RWPE2 (cell line): ENCODE measurements at regions not wholly inside any gene's neighbourhood (a gene's known extent, or its start where the extent isn't known, plus 50 kb on each side); places are given as distances from the start of the nearest gene placed in this dataset.

Experiments used
- ATAC-seq: fragments of 200-7000 bp; cut with Tn5 transposase; 3 replicates; pipeline ENCODE4 v1.9.1; 2021; ENCODE audit warnings: low read depth
- DNase-seq: peaks from one replicate; pipeline ENCODE4 v3.0.0-alpha.2; 2020; ENCODE audit warnings: low spot score
- H3K27ac ChIP-seq: fragments of 450-650 bp; 2 replicates; pipeline ENCODE4 v1.5.1; 2017; ENCODE audit warnings: mild to moderate bottlenecking; ENCODE audit not compliant: poor library complexity, severe bottlenecking
- H3K27me3 ChIP-seq: fragments of 250-450 bp; sonication (Bioruptor Pico); 2 replicates; pipeline ENCODE4 v1.5.1; 2021; ENCODE audit warnings: mild to moderate bottlenecking, moderate library complexity; ENCODE audit not compliant: insufficient read depth, poor library complexity, severe bottlenecking
- H3K36me3 ChIP-seq: fragments of 250-450 bp; sonication (Bioruptor Pico); 2 replicates; pipeline ENCODE4 v1.5.1; 2020; ENCODE audit warnings: low read depth, mild to moderate bottlenecking, moderate library complexity
- H3K4me1 ChIP-seq: fragments of 250-450 bp; sonication (Bioruptor Pico); 2 replicates; pipeline ENCODE4 v1.5.1; 2021; ENCODE audit warnings: mild to moderate bottlenecking, moderate library complexity; ENCODE audit not compliant: insufficient read depth, poor library complexity, severe bottlenecking
- H3K4me3 ChIP-seq: fragments of 250-450 bp; sonication (Bioruptor Pico); 2 replicates; pipeline ENCODE4 v1.5.1; 2021; ENCODE audit warnings: mild to moderate bottlenecking, moderate library complexity; ENCODE audit not compliant: severe bottlenecking
- H3K9me3 ChIP-seq: fragments of 250-450 bp; sonication (Bioruptor Pico); 2 replicates; pipeline ENCODE4 v1.5.1; 2021; ENCODE audit warnings: mild to moderate bottlenecking, moderate library complexity; ENCODE audit not compliant: severe bottlenecking
- TF ChIP-seq, protein P1 (sequence below): fragments of 450-650 bp; IDR thresholded peaks from one replicate; pipeline ENCODE4 v1.5.1; 2017; ENCODE audit warnings: mild to moderate bottlenecking, moderate library complexity; ENCODE audit not compliant: poor library complexity, severe bottlenecking

DNA sequence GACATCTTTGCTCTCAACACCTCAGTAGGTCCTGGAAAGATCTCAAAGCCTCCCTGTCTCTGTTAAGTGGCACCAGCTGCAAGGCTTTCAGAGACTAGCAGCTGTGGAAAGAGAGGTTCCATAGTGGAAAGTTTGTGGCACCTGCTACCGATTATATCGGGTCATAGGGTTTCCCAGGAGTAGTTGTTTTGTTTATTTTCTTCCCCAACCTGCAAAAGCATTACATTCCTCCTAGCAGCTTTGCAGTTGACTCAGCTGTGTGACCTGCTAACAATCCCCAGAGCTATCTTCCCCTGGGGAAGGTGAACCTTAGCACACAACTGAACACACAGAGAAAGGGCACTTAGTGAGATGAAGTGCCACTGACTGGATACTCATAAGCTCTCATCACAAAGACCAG is 598.9 kb upstream of the GRM7 start:
- Histone ChIP-seq H3K4me3 (no peak overlapping the region), H3K36me3 (no peaks in the 10 kb centered on the region), H3K27me3 (no peaks in the 10 kb centered on the region), H3K9me3 (no peaks in the 10 kb centered on the region), H3K4me1 (no peaks in the 10 kb centered on the region), H3K27ac (no peak overlapping the region)
- ATAC-seq (no peak), DNase-seq (no peak)
- TF ChIP-seq, protein P1, sequence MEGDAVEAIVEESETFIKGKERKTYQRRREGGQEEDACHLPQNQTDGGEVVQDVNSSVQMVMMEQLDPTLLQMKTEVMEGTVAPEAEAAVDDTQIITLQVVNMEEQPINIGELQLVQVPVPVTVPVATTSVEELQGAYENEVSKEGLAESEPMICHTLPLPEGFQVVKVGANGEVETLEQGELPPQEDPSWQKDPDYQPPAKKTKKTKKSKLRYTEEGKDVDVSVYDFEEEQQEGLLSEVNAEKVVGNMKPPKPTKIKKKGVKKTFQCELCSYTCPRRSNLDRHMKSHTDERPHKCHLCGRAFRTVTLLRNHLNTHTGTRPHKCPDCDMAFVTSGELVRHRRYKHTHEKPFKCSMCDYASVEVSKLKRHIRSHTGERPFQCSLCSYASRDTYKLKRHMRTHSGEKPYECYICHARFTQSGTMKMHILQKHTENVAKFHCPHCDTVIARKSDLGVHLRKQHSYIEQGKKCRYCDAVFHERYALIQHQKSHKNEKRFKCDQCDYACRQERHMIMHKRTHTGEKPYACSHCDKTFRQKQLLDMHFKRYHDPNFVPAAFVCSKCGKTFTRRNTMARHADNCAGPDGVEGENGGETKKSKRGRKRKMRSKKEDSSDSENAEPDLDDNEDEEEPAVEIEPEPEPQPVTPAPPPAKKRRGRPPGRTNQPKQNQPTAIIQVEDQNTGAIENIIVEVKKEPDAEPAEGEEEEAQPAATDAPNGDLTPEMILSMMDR = no peak

DNA sequence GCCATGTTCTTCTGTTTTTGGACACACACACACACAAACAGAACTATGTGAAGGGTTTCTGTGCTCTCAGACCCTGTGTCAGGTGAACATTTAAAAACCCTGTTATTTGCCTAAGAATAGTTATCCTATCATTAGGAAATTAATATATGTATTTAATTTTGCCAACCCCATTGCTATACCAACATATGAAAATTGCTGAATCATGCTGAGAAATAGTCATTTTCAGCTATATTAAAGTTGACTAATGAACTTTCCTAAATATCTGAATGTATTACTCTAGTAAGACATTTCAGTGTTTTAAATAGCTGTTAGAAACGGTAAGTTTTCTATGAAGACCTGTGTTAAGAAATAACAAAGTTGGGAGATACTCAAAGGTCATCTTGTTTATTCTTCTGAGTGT is 596.9 kb upstream of the GRM7 start:
- no peaks in the 10 kb centered on the region for H3K27me3 ChIP-seq
- TF ChIP-seq, protein P1 = no peak
- H3K36me3 ChIP-seq = no peaks in the 10 kb centered on the region
- DNase-seq (no peak), ATAC-seq (no peak)
- H3K4me3 ChIP-seq = no peak overlapping the region
- H3K9me3 ChIP-seq = no peaks in the 10 kb centered on the region
- no peaks in the 10 kb centered on the region for H3K4me1 ChIP-seq
- H3K27ac ChIP-seq = no peak overlapping the region

DNA sequence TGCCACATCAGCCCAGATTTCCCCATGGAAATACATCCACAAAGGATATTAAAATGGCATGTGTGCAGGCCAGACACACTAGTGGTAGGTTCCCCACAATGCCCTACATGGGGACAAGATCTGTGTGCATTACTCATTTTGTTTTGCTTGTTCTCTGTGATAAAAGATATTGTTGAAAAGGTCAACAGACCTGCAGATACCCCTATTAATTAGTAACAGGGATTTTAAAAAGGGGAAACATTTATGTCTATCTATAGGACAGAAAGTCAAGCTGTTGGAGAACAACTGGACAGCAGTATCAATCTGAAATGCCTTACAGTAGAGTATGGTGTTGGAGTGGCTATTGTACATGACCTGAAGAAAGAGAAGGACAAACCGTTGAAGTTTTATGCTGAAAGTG is 596.0 kb upstream of the GRM7 start:
- no peak for ATAC-seq
- H3K27ac ChIP-seq = no peak overlapping the region
- no peaks in the 10 kb centered on the region for H3K27me3 ChIP-seq
- no peaks in the 10 kb centered on the region for H3K4me1 ChIP-seq
- no peaks in the 10 kb centered on the region for H3K36me3 ChIP-seq
- TF ChIP-seq, protein P1 = no peak
- DNase-seq = no peak
- H3K9me3 ChIP-seq = no peaks in the 10 kb centered on the region
- H3K4me3 ChIP-seq = no peak overlapping the region

DNA sequence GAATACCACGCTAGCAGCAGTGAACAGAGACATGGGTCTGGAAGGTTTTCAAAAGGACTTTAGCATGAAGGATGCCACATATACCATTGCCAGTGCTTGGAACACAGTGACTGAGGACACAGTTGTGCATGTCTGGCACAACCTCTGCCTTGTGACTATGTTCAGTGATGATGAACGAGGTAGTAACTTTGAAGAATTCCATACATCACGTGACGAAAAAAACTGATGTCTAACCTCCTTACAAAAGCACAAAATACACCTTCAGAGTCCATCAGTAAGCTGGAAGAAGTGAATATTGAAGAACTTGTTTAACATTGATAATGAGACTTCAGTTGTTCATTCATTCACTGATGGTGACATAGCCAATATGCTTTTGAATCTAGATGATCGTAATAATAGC is 594.8 kb upstream of the GRM7 start:
- DNase-seq (no peak), ATAC-seq (no peak)
- no peaks in the 10 kb centered on the region for H3K36me3 ChIP-seq
- no peak overlapping the region for H3K4me3 ChIP-seq
- TF ChIP-seq, protein P1 = no peak
- no peaks in the 10 kb centered on the region for H3K9me3 ChIP-seq
- H3K4me1 ChIP-seq = no peaks in the 10 kb centered on the region
- H3K27me3 ChIP-seq = no peaks in the 10 kb centered on the region
- no peak overlapping the region for H3K27ac ChIP-seq

DNA sequence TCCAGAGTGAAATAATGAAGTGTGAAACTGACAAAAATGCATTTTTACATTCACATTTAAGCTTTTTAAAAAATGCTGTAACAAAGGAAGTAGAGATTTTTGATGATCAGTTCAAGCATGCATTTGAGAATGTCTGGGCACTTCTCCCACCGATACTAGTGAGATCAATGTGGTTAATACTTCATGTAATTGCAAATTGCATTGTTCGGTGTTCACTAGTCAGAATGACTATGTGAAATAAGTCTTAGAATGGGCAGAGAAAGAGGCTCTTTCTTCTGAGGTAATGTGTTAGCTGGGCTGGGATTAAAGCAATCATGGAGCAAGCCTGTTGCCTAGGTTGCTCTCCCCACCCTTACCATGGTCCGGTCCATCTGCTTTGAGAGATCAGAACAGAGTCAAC is 587.0 kb upstream of the GRM7 start:
- H3K4me1 ChIP-seq = no peaks in the 10 kb centered on the region
- DNase-seq (no peak), ATAC-seq (no peak)
- TF ChIP-seq, protein P1 = no peak
- no peaks in the 10 kb centered on the region for H3K27me3 ChIP-seq
- H3K4me3 ChIP-seq = no peak overlapping the region
- peaks cover 2% of the 10 kb centered on the region for H3K9me3 ChIP-seq
- no peak overlapping the region for H3K27ac ChIP-seq
- no peaks in the 10 kb centered on the region for H3K36me3 ChIP-seq
